ENCODE measurements at regions not wholly inside any gene's neighbourhood (a gene's known extent, or its start where the extent isn't known, plus 50 kb on each side); places are given as distances from the start of the nearest gene placed in this dataset.

- Histone ChIP-seq H3K4me3 (no peak overlapping the region), H3K4me1 (no peaks in the 10 kb centered on the region), H3K27ac (no peak overlapping the region), H3K9me3 (no peaks in the 10 kb centered on the region), H3K27me3 (no peaks in the 10 kb centered on the region), H3K36me3 (no peaks in the 10 kb centered on the region)
- 69 to 78% methylated on average over 5 of the region's 5 CpGs for WGBS, 2 donors (ENCODE audit: low coverage in 1 of 2)
- intact Hi-C loops (cut with DNase I; ENCODE audit: low total_unique reads): no loop called here
- DNase-seq: no peak
- in situ Hi-C loops (cut with MboI; ENCODE audit: low pct_ligation_motif_present in 1 of 4, low pct_unique_long_range_greater_than_20kb in 1 of 4, low sequenced_read_pairs in 3 of 4): no loop called here
- TF ChIP-seq EP300 (IDR thresholded peaks at IDR 0.05; ENCODE audit: low read depth) (no peak), POLR2AphosphoS5 (IDR thresholded peaks at IDR 0.05) (no peak), POLR2A (IDR thresholded peaks at IDR 0.05) (no peak), CTCF (IDR thresholded peaks at IDR 0.05) (no peak)
Observed at GRCh38 chr5:44511596-44511995, 122.4 kb upstream of the FGF10 start.

DNA sequence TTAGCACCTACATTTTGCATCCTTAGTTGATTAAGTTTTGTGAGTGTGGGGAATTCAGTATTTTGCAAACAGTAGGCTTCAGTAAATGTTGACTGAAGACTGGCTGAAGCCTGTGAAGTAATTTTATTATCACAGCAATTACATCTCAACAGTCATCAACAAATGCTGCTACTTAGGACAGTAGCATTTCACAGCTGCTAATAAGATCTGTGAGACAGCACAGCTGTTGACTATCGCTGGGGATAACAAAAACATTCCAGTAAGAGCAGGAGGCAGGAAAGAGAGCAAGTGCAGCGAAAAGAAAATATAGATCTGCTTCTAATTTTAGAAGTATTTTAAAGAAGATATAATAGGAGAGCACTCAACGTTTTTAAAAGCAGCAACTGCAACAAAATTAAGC lies 117.3 kb upstream of the FGF10 start:
- Histone ChIP-seq H3K9me3 (no peaks in the 10 kb centered on the region), H3K4me3 (no peak overlapping the region), H3K4me1 (no peaks in the 10 kb centered on the region), H3K27me3 (no peaks in the 10 kb centered on the region), H3K27ac (no peak overlapping the region), H3K36me3 (no peaks in the 10 kb centered on the region)
- in situ Hi-C loops (cut with MboI; ENCODE audit: low pct_ligation_motif_present in 1 of 4, low pct_unique_long_range_greater_than_20kb in 1 of 4, low sequenced_read_pairs in 3 of 4) (no loop called here), intact Hi-C loops (cut with DNase I; ENCODE audit: low total_unique reads) (no loop called here)
- 19 to 28% methylated on average over 3 of the region's 3 CpGs for WGBS, 2 donors (ENCODE audit: low coverage in 1 of 2)
- TF ChIP-seq POLR2A (IDR thresholded peaks at IDR 0.05) (no peak), EP300 (IDR thresholded peaks at IDR 0.05; ENCODE audit: low read depth) (no peak), CTCF (IDR thresholded peaks at IDR 0.05) (no peak), POLR2AphosphoS5 (IDR thresholded peaks at IDR 0.05) (no peak)
- no peak for DNase-seq

DNA sequence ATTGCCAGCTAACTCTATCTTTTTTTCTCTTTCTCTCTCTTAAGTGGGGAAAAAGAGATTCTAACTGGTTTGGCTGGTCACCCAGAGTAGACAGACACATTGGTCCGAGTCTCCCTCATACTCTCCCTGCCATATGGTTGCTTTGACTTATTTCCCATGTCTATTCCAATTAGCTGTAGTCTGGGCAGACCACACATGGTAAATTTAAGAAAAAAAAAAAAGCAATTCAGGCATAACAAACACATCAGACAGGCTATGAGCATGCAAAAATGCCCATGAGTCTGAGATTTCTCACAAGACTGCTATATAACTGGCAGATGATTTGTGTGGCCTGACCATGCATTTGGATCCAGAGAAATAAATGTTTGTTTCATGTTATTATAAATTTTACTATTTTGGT lies 110.2 kb upstream of the FGF10 start:
- H3K36me3 ChIP-seq: no peaks in the 10 kb centered on the region
- no peaks in the 10 kb centered on the region for H3K4me1 ChIP-seq
- H3K4me3 ChIP-seq: no peak overlapping the region
- no peak for DNase-seq
- 33 to 67% methylated on average over 1 of the region's 1 CpG for WGBS, 2 donors (ENCODE audit: low coverage in 1 of 2)
- H3K27ac ChIP-seq: no peak overlapping the region
- no peaks in the 10 kb centered on the region for H3K27me3 ChIP-seq
- in situ Hi-C loops (cut with MboI; ENCODE audit: low pct_ligation_motif_present in 1 of 4, low pct_unique_long_range_greater_than_20kb in 1 of 4, low sequenced_read_pairs in 3 of 4): no loop called here
- TF ChIP-seq EP300 (IDR thresholded peaks at IDR 0.05; ENCODE audit: low read depth): no peak
- TF ChIP-seq CTCF (IDR thresholded peaks at IDR 0.05): no peak
- no peak for TF ChIP-seq POLR2AphosphoS5 (IDR thresholded peaks at IDR 0.05)
- no peak for TF ChIP-seq POLR2A (IDR thresholded peaks at IDR 0.05)
- intact Hi-C loops (cut with DNase I; ENCODE audit: low total_unique reads): no loop called here
- peaks cover 0 to 4% of the 10 kb centered on the region in 2 donors for H3K9me3 ChIP-seq

DNA sequence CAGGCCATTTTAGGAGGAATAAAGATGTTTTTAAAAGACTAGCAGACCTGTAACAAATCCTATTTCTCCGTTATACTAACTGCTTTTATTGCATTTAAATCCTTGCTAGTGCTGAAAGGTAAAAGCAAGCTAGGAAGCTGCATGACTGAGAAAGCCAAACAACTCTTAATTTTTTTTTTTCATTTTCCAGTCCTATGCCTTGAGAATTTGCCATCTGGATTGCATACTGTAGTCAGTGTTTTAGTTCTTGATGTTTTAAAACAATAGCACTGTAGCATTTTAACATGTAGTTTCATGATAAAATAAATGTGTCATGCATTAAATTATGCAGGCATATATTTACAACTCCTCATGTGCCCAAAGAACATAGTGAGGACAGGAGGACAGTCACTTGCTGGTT lies 108.4 kb upstream of the FGF10 start:
- 67 to 73% methylated on average over 1 of the region's 1 CpG for WGBS, 2 donors (ENCODE audit: low coverage in 1 of 2)
- Histone ChIP-seq H3K4me3 (no peak overlapping the region), H3K4me1 (no peaks in the 10 kb centered on the region), H3K27ac (no peak overlapping the region), H3K27me3 (no peaks in the 10 kb centered on the region), H3K36me3 (no peaks in the 10 kb centered on the region), H3K9me3 (peaks cover 0 to 4% of the 10 kb centered on the region in 2 donors)
- in situ Hi-C loops (cut with MboI; ENCODE audit: low pct_ligation_motif_present in 1 of 4, low pct_unique_long_range_greater_than_20kb in 1 of 4, low sequenced_read_pairs in 3 of 4): no loop called here
- TF ChIP-seq EP300 (IDR thresholded peaks at IDR 0.05; ENCODE audit: low read depth): no peak
- no peak for TF ChIP-seq POLR2AphosphoS5 (IDR thresholded peaks at IDR 0.05)
- no peak for TF ChIP-seq POLR2A (IDR thresholded peaks at IDR 0.05)
- TF ChIP-seq CTCF (IDR thresholded peaks at IDR 0.05): no peak
- intact Hi-C loops (cut with DNase I; ENCODE audit: low total_unique reads): no loop called here
- DNase-seq: no peak
